ENCODE measurements at regions not wholly inside any gene's neighbourhood (a gene's known extent, or its start where the extent isn't known, plus 50 kb on each side); places are given as distances from the start of the nearest gene placed in this dataset.
"Not testable (repeated sequence)": the region's sequence is repeated elsewhere in the genome, so short reads cannot be mapped to it uniquely, and the experiment has no call there.

DNA sequence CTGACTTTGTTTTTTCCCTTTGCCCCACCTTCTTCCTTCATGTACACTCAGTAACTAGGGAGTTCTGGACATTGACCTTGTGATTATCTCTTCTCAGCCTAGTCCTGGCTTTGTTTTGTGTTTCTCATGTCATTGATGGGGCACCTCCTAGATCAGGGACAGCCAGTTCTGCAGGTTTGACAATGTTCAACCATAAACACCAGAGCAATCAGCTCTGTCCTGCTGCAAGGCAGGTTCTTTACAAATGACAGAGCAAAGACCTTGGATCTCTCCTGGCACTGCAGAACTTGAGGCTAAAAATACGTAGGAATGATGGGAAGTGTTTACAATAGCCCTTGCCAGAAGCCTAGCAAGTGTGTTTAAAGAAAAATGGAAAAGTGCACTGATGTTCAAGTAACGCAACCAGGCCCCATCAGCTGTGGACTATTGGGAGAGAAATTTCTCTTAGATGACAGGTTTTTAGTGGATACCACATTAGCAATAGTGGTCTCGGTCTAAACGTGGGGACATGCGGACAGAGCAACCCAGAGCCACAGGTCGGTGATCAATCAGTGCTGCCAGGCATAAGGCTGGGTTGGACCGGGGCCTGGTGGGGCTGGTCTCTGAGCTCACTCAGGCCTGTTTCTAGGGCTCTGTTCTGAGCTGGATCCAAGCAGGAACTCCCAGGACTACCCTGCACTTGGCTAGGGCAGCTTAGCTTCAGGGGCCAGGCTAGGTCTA lies 76.8 kb downstream of the SOWAHC start:
- intact Hi-C loops (cut with micrococcal nuclease): no loop called here
- H3K4me1 ChIP-seq (ENCODE audit: control insufficient read depth, insufficient read depth, low read length): no peaks in the 10 kb centered on the region
- DNase-seq (no peak), ATAC-seq (no peak)
- TF ChIP-seq CTCF (IDR thresholded peaks at IDR 0.05): no peak
- Mint-ChIP-seq H3K36me3 (no peaks in the 10 kb centered on the region), H3K4me1 (no peaks in the 10 kb centered on the region), H3K27ac (no peak overlapping the region), H3K27me3 (ENCODE audit: low read depth in 2 of 2) (peaks cover 0 to 2% of the 10 kb centered on the region in 2 donors), H3K4me3 (no peak overlapping the region), H3K9me3 (no peaks in the 10 kb centered on the region)
- no peak overlapping the region for H3K27ac ChIP-seq (ENCODE audit: low read length)
- WGBS (ENCODE audit: insufficient coverage): 73% methylated on average over 7 of the region's 7 CpGs
- H3K4me3 ChIP-seq (ENCODE audit: low read length): no peak overlapping the region
- no peaks in the 10 kb centered on the region for H3K36me3 ChIP-seq (ENCODE audit: control insufficient read depth, insufficient read depth, low read length)
- H3K27me3 ChIP-seq (ENCODE audit: control insufficient read depth, insufficient read depth, low read length): no peaks in the 10 kb centered on the region
- H3K9me3 ChIP-seq (ENCODE audit: control insufficient read depth, insufficient read depth, low read length): no peaks in the 10 kb centered on the region

GRCh38 chr2:109692013-109692743 lies 78.0 kb downstream of the SOWAHC start:
- no peaks in the 10 kb centered on the region for H3K9me3 ChIP-seq (ENCODE audit: control insufficient read depth, insufficient read depth, low read length)
- no peaks in the 10 kb centered on the region for H3K4me1 ChIP-seq (ENCODE audit: control insufficient read depth, insufficient read depth, low read length)
- H3K4me3 ChIP-seq (ENCODE audit: low read length): no peak overlapping the region
- no peaks in the 10 kb centered on the region for H3K36me3 ChIP-seq (ENCODE audit: control insufficient read depth, insufficient read depth, low read length)
- 62% methylated on average over 14 of the region's 15 CpGs for WGBS (ENCODE audit: insufficient coverage)
- no peaks in the 10 kb centered on the region for H3K27me3 ChIP-seq (ENCODE audit: control insufficient read depth, insufficient read depth, low read length)
- intact Hi-C loops (cut with micrococcal nuclease): no loop called here
- H3K36me3 Mint-ChIP-seq: no peaks in the 10 kb centered on the region
- no peak for DNase-seq
- H3K27ac Mint-ChIP-seq: no peak overlapping the region
- no peaks in the 10 kb centered on the region for H3K4me1 Mint-ChIP-seq
- no peak for TF ChIP-seq CTCF (IDR thresholded peaks at IDR 0.05)
- ATAC-seq: no peak
- H3K9me3 Mint-ChIP-seq: no peaks in the 10 kb centered on the region
- peaks cover 0 to 2% of the 10 kb centered on the region in 2 donors for H3K27me3 Mint-ChIP-seq (ENCODE audit: low read depth in 2 of 2)
- H3K4me3 Mint-ChIP-seq: no peak overlapping the region
- H3K27ac ChIP-seq (ENCODE audit: low read length): no peak overlapping the region

DNA sequence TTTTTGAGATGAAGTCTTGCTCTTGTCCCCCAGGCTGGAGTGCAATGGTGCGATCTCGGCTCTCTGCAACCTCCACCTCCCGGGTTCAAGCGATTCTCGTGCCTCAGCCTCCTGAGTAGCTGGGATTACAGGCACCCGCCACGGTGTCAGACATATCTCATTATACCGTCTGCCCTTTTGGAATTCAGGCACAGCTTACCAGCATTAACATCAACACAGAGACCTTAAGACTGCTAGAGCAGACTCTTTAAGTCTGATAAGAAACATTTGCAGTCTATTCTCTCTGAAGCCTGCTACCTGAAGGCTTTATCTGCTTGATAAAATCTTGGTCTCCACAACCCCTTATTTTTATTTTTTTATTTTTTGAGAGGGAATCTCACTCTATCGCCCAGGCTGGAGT lies 78.7 kb downstream of the SOWAHC start:
- WGBS (ENCODE audit: insufficient coverage): 78% methylated on average over 9 of the region's 9 CpGs

GRCh38 chr2:109693292-109693691 lies 79.1 kb downstream of the SOWAHC start:
- H3K27me3 Mint-ChIP-seq (ENCODE audit: low read depth in 2 of 2); H3K4me3 Mint-ChIP-seq; H3K27me3 ChIP-seq (ENCODE audit: control insufficient read depth, insufficient read depth, low read length); H3K4me1 Mint-ChIP-seq; H3K4me3 ChIP-seq (ENCODE audit: low read length); H3K27ac Mint-ChIP-seq; H3K27ac ChIP-seq (ENCODE audit: low read length); H3K9me3 Mint-ChIP-seq; H3K36me3 ChIP-seq (ENCODE audit: control insufficient read depth, insufficient read depth, low read length); intact Hi-C loops (cut with micrococcal nuclease); ATAC-seq; H3K9me3 ChIP-seq (ENCODE audit: control insufficient read depth, insufficient read depth, low read length); DNase-seq; H3K4me1 ChIP-seq (ENCODE audit: control insufficient read depth, insufficient read depth, low read length); H3K36me3 Mint-ChIP-seq: not testable (repeated sequence)
- 58% methylated on average over 8 of the region's 8 CpGs for WGBS (ENCODE audit: insufficient coverage)

More for the DNA sequence above, 78.7 kb downstream of the SOWAHC start:
- H3K4me3 Mint-ChIP-seq; H3K4me3 ChIP-seq (ENCODE audit: low read length); H3K27ac ChIP-seq (ENCODE audit: low read length); H3K9me3 Mint-ChIP-seq; H3K4me1 Mint-ChIP-seq; H3K36me3 ChIP-seq (ENCODE audit: control insufficient read depth, insufficient read depth, low read length); ATAC-seq; DNase-seq; H3K9me3 ChIP-seq (ENCODE audit: control insufficient read depth, insufficient read depth, low read length); H3K27me3 Mint-ChIP-seq (ENCODE audit: low read depth in 2 of 2); H3K27ac Mint-ChIP-seq; H3K36me3 Mint-ChIP-seq; intact Hi-C loops (cut with micrococcal nuclease); H3K4me1 ChIP-seq (ENCODE audit: control insufficient read depth, insufficient read depth, low read length); H3K27me3 ChIP-seq (ENCODE audit: control insufficient read depth, insufficient read depth, low read length): not testable (repeated sequence)
